Body of pancreas (tissue), 4 donors: ENCODE measurements at regions not wholly inside any gene's neighbourhood (a gene's known extent, or its start where the extent isn't known, plus 50 kb on each side); places are given as distances from the start of the nearest gene placed in this dataset.

Source experiments
- POLR2A ChIP-seq, 3 donors: fragments of 450-650 bp; IDR thresholded peaks; one replicate each; pipeline ENCODE4 v1.6.1; 2016; ENCODE audit warnings: antibody characterized with exemption in 3 of 3, mild to moderate bottlenecking in 2 of 3
- TF ChIP-seq, protein P1 (sequence below), 7 experiments: fragments of 450-650 bp in 4 of 7; fragments of 200-600 bp in 3 of 7; sonication (generic) in 3 of 7; IDR thresholded peaks; one replicate each; pipeline ENCODE4 v1.5.1; 2016 to 2019; ENCODE audit warnings: antibody characterized with exemption in 7 of 7

DNA sequence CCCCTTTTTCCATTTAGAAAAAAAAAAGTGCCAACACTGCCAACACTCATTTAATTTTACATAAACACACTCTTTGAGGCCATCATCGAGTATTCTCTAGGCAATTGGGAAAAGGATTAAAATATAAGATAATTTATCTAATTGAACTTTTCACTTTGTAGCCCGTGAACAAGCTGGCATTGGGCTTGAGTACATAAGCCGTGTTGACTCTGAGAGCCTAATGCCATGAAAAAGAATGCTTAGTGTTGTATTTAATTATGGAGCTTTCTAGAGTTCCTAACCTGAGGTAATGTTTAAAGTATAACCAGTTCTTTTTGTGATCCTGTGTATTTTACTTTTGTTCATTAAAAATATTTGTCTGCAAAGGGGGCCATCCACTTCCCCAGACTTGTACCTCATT, 193.8 kb downstream of the LYPLAL1 start:
- TF ChIP-seq POLR2A (IDR thresholded peaks at IDR 0.05) = no peak
- TF ChIP-seq, protein P1, sequence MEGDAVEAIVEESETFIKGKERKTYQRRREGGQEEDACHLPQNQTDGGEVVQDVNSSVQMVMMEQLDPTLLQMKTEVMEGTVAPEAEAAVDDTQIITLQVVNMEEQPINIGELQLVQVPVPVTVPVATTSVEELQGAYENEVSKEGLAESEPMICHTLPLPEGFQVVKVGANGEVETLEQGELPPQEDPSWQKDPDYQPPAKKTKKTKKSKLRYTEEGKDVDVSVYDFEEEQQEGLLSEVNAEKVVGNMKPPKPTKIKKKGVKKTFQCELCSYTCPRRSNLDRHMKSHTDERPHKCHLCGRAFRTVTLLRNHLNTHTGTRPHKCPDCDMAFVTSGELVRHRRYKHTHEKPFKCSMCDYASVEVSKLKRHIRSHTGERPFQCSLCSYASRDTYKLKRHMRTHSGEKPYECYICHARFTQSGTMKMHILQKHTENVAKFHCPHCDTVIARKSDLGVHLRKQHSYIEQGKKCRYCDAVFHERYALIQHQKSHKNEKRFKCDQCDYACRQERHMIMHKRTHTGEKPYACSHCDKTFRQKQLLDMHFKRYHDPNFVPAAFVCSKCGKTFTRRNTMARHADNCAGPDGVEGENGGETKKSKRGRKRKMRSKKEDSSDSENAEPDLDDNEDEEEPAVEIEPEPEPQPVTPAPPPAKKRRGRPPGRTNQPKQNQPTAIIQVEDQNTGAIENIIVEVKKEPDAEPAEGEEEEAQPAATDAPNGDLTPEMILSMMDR (IDR thresholded peaks at IDR 0.05) = no peak
